Astrocyte (in vitro differentiated cells and primary cell): ENCODE measurements at regions not wholly inside any gene's neighbourhood (a gene's known extent, or its start where the extent isn't known, plus 50 kb on each side); places are given as distances from the start of the nearest gene placed in this dataset.

Source experiments
- DNase-seq: peaks from one replicate; pipeline ENCODE4 v3.0.0-alpha.2; 2010; ENCODE audit warnings: low read depth
- FAIRE-seq: peaks from 2 replicates; lab custom pipeline; 2011; peaks lifted over from hg19 to GRCh38; lab: Jason Lieb, UNC
- H2AFZ ChIP-seq: 2 replicates; pipeline ENCODE4 v1.6.0; 2012; ENCODE audit warnings: low read depth, low read length, inconsistent platforms
- H3K27ac ChIP-seq: 2 replicates; pipeline ENCODE4 v1.5.1; 2011; ENCODE audit warnings: low read depth, low read length, inconsistent platforms
- H3K27me3 ChIP-seq: 2 replicates; pipeline ENCODE4 v1.6.0; 2011; ENCODE audit warnings: low read length, inconsistent platforms; ENCODE audit not compliant: insufficient read depth
- H3K36me3 ChIP-seq: 2 replicates; pipeline ENCODE4 v1.5.1; 2011; ENCODE audit warnings: low read length, inconsistent platforms; ENCODE audit not compliant: insufficient read depth
- H3K4me1 ChIP-seq: 2 replicates; pipeline ENCODE4 v1.5.1; 2011; ENCODE audit warnings: low read length, inconsistent platforms; ENCODE audit not compliant: insufficient read depth
- H3K4me2 ChIP-seq: 2 replicates; pipeline ENCODE4 v1.6.0; 2012; ENCODE audit warnings: low read length, inconsistent platforms
- H3K4me3 ChIP-seq: 2 replicates; pipeline ENCODE4 v1.5.1; 2011; ENCODE audit warnings: low read depth, mild to moderate bottlenecking, low read length, inconsistent platforms; ENCODE audit not compliant: insufficient read depth
- H3K79me2 ChIP-seq: 2 replicates; pipeline ENCODE4 v1.6.0; 2012; ENCODE audit warnings: mild to moderate bottlenecking, low read length, inconsistent platforms; ENCODE audit not compliant: insufficient read depth
- H3K9ac ChIP-seq: 2 replicates; pipeline ENCODE4 v1.6.0; 2012; ENCODE audit warnings: mild to moderate bottlenecking, low read length, inconsistent platforms
- H3K9me3 ChIP-seq: 2 replicates; pipeline ENCODE4 v1.5.1; 2012; ENCODE audit warnings: low read depth, mild to moderate bottlenecking, low read length, inconsistent platforms; ENCODE audit not compliant: insufficient read depth
- H4K20me1 ChIP-seq: 2 replicates; pipeline ENCODE4 v1.6.0; 2012; ENCODE audit warnings: low read length, inconsistent platforms; ENCODE audit not compliant: insufficient read depth
- H3K27ac Mint-ChIP-seq: one replicate; pipeline ENCODE4 v1.8.0; 2021; ENCODE audit warnings: mild to moderate bottlenecking, mixed read lengths; ENCODE audit not compliant: unreplicated experiment
- H3K27me3 Mint-ChIP-seq: one replicate; pipeline ENCODE4 v1.8.0; 2021; ENCODE audit warnings: low read depth, mixed read lengths; ENCODE audit not compliant: unreplicated experiment
- H3K36me3 Mint-ChIP-seq: one replicate; pipeline ENCODE4 v1.8.0; 2021; ENCODE audit warnings: low read depth, mixed read lengths; ENCODE audit not compliant: unreplicated experiment
- H3K4me1 Mint-ChIP-seq: one replicate; pipeline ENCODE4 v1.8.0; 2021; ENCODE audit warnings: low read depth, mixed read lengths; ENCODE audit not compliant: unreplicated experiment
- H3K4me3 Mint-ChIP-seq: one replicate; pipeline ENCODE4 v1.8.0; 2021; ENCODE audit warnings: mild to moderate bottlenecking, moderate library complexity, mixed read lengths; ENCODE audit not compliant: unreplicated experiment
- H3K9me3 Mint-ChIP-seq: one replicate; pipeline ENCODE4 v1.8.0; 2021; ENCODE audit warnings: mild to moderate bottlenecking, mixed read lengths; ENCODE audit not compliant: unreplicated experiment
- CTCF ChIP-seq: IDR thresholded peaks from 2 replicates; pipeline ENCODE4 v1.5.1; 2011; ENCODE audit warnings: low read depth, mild to moderate bottlenecking, inconsistent platforms, low read length, moderate library complexity; ENCODE audit not compliant: insufficient read depth
- EZH2 ChIP-seq: IDR thresholded peaks from 2 replicates; pipeline ENCODE4 v1.6.1; 2012; ENCODE audit warnings: mild to moderate bottlenecking, low read length, inconsistent platforms; ENCODE audit not compliant: insufficient read depth

GRCh38 chr17:70896843-70897242, 727.5 kb downstream of the KCNJ2 start:
- no peak overlapping the region for H3K4me2 ChIP-seq
- Mint-ChIP-seq H3K36me3 (no peaks in the 10 kb centered on the region), H3K9me3 (peaks cover 3% of the 10 kb centered on the region), H3K27ac (no peak overlapping the region), H3K4me1 (no peaks in the 10 kb centered on the region), H3K27me3 (no peaks in the 10 kb centered on the region), H3K4me3 (no peak overlapping the region)
- no peak overlapping the region for H3K9ac ChIP-seq
- H3K36me3 ChIP-seq = no peaks in the 10 kb centered on the region
- H3K27me3 ChIP-seq = no peaks in the 10 kb centered on the region
- no peaks in the 10 kb centered on the region for H3K4me1 ChIP-seq
- no peaks in the 10 kb centered on the region for H4K20me1 ChIP-seq
- H2AFZ ChIP-seq = no peak overlapping the region
- FAIRE-seq (no peak), DNase-seq (no peak)
- no peaks in the 10 kb centered on the region for H3K79me2 ChIP-seq
- no peak overlapping the region for H3K4me3 ChIP-seq
- H3K9me3 ChIP-seq = peaks cover 5% of the 10 kb centered on the region
- no peak overlapping the region for H3K27ac ChIP-seq
- TF ChIP-seq EZH2 = no peak
- no peak for TF ChIP-seq CTCF

- no peaks in the 10 kb centered on the region for H3K27me3 Mint-ChIP-seq
- H3K4me1 Mint-ChIP-seq = no peaks in the 10 kb centered on the region
- no peaks in the 10 kb centered on the region for H3K36me3 Mint-ChIP-seq
- no peaks in the 10 kb centered on the region for H3K27me3 ChIP-seq
- H3K27ac Mint-ChIP-seq = no peak overlapping the region
- DNase-seq (no peak), FAIRE-seq (no peak)
- H3K9me3 Mint-ChIP-seq = peaks cover 3% of the 10 kb centered on the region
- peaks cover 5% of the 10 kb centered on the region for H3K9me3 ChIP-seq
- no peaks in the 10 kb centered on the region for H3K79me2 ChIP-seq
- H3K4me1 ChIP-seq = no peaks in the 10 kb centered on the region
- H3K4me3 ChIP-seq = no peak overlapping the region
- no peak overlapping the region for H3K4me3 Mint-ChIP-seq
- no peaks in the 10 kb centered on the region for H4K20me1 ChIP-seq
- no peak overlapping the region for H2AFZ ChIP-seq
- H3K27ac ChIP-seq = no peak overlapping the region
- no peak for TF ChIP-seq CTCF
- no peak for TF ChIP-seq EZH2
- no peaks in the 10 kb centered on the region for H3K36me3 ChIP-seq
- H3K9ac ChIP-seq = no peak overlapping the region
- H3K4me2 ChIP-seq = no peak overlapping the region
Observed at GRCh38 chr17:70897446-70897845, 728.1 kb downstream of the KCNJ2 start.

GRCh38 chr17:70901870-70902269, 732.5 kb downstream of the KCNJ2 start:
- Mint-ChIP-seq H3K9me3 (no peaks in the 10 kb centered on the region), H3K4me1 (peaks cover 9% of the 10 kb centered on the region), H3K4me3 (no peak overlapping the region), H3K36me3 (no peaks in the 10 kb centered on the region), H3K27ac (no peak overlapping the region), H3K27me3 (no peaks in the 10 kb centered on the region)
- FAIRE-seq (no peak), DNase-seq (no peak)
- Histone ChIP-seq H3K4me2 (no peak overlapping the region), H3K79me2 (no peaks in the 10 kb centered on the region), H3K4me3 (no peak overlapping the region), H3K4me1 (peaks cover 9% of the 10 kb centered on the region), H4K20me1 (no peaks in the 10 kb centered on the region), H3K27me3 (no peaks in the 10 kb centered on the region), H3K36me3 (no peaks in the 10 kb centered on the region), H3K27ac (no peak overlapping the region), H3K9ac (no peak overlapping the region), H2AFZ (no peak overlapping the region), H3K9me3 (no peaks in the 10 kb centered on the region)
- TF ChIP-seq CTCF (no peak), EZH2 (no peak)
